ENCODE measurements at regions not wholly inside any gene's neighbourhood (a gene's known extent, or its start where the extent isn't known, plus 50 kb on each side); places are given as distances from the start of the nearest gene placed in this dataset.

DNA sequence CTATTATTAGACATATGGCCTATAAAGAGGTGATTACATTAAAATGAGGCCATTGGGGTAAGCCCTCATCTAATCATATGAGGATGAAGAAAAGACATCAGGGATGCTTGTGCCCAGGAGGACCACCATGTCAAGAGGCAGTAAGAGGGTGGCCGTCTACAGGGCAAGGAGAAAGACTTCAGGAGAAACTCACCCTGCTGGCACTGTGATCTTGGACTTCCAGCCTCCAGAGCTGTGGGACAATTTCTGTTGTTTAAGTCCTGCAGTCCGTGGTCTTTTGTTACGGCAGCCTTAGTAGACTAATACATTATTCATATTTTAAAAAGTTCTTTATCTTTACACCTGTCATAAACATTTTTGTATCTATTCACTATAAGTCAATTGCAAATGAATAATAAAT is 290.0 kb downstream of the PRL start:
- no peak for TF ChIP-seq MAX (IDR thresholded peaks at IDR 0.05)
- TF ChIP-seq ZBTB7A (IDR thresholded peaks at IDR 0.05; ENCODE audit: low read depth), result no peak
- no peak for TF ChIP-seq CREB1 (IDR thresholded peaks at IDR 0.05; ENCODE audit: low read depth)
- TF ChIP-seq, protein P1, sequence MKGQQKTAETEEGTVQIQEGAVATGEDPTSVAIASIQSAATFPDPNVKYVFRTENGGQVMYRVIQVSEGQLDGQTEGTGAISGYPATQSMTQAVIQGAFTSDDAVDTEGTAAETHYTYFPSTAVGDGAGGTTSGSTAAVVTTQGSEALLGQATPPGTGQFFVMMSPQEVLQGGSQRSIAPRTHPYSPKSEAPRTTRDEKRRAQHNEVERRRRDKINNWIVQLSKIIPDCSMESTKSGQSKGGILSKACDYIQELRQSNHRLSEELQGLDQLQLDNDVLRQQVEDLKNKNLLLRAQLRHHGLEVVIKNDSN (IDR thresholded peaks at IDR 0.05), result no peak
- TF ChIP-seq TAF1 (IDR thresholded peaks at IDR 0.05; ENCODE audit: low read depth), result no peak
